ENCODE measurements at regions not wholly inside any gene's neighbourhood (a gene's known extent, or its start where the extent isn't known, plus 50 kb on each side); places are given as distances from the start of the nearest gene placed in this dataset.

DNA sequence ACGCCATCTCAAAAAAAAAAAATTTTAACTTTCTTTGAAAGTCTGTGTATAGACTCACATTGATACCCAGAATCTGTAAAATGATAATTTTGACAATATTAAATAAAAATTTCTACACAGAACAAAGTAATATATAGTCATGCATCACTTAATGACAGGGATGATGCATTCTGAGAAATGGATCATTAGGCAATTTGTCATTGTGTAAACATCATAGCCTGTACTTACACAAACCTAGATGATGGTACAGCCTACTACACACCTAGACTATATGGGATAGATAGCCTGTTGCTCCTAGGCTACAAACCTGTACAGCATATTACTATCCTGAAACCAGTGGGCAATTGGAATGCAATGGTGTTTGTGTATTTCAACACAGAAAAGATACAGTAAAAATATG, 107.7 kb downstream of the BLTP1 start:
- no peak for DNase-seq
- H3K4me3 ChIP-seq (ENCODE audit: low read depth, low read length) = no peak overlapping the region
- H3K27me3 Mint-ChIP-seq = no peaks in the 10 kb centered on the region
- no peak overlapping the region for H3K4me3 Mint-ChIP-seq
- peaks cover 55% of the 10 kb centered on the region for H3K36me3 Mint-ChIP-seq
- no peak overlapping the region for H3K27ac ChIP-seq (ENCODE audit: insufficient read depth, low read length, poor library complexity, severe bottlenecking)
- H3K4me1 Mint-ChIP-seq = peaks cover 0 to 4% (median 2%) of the 10 kb centered on the region in 4 donors
- no peaks in the 10 kb centered on the region for H3K4me1 ChIP-seq (ENCODE audit: control insufficient read depth, insufficient read depth, low read length, poor library complexity, severe bottlenecking)
- peaks cover 75% of the 10 kb centered on the region for H3K36me3 ChIP-seq (ENCODE audit: control insufficient read depth, insufficient read depth, low read length)
- no peaks in the 10 kb centered on the region for H3K9me3 Mint-ChIP-seq
- H3K9me3 ChIP-seq (ENCODE audit: control insufficient read depth in 2 of 2, low read length in 2 of 2) = no peaks in the 10 kb centered on the region
- H3K27me3 ChIP-seq (ENCODE audit: control insufficient read depth, insufficient read depth, low read length) = no peaks in the 10 kb centered on the region
- H3K27ac Mint-ChIP-seq = no peak overlapping the region
- ATAC-seq (ENCODE audit: low read depth in 2 of 2) = no peak

DNA sequence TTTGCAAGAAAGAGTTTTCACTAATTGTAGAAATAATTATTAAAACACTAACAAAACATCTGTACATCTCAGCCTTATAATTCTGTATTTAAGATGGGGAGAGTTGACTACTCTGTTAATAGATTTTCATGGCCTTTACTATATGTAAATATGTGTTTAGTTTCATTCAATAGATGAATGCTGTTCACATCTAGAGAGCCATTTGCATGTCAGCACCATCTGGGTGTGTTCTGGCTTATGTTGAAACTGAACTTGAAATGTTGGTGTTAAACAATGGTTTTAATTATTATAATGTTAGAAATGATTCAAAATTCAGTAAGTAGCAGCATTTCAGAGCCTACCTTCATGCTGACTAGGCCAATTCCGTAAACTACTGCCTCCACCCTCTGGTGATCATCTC, 102.5 kb upstream of the ADAD1 start:
- DNase-seq (no peak), ATAC-seq (ENCODE audit: low read depth in 2 of 2) (no peak)
- Mint-ChIP-seq H3K9me3 (no peaks in the 10 kb centered on the region), H3K27ac (peak overlapping the region in 1 of 3 donors; percentile 18), H3K4me1 (no peaks in the 10 kb centered on the region), H3K27me3 (no peaks in the 10 kb centered on the region), H3K36me3 (peaks cover 45% of the 10 kb centered on the region), H3K4me3 (no peak overlapping the region)
- Histone ChIP-seq H3K9me3 (ENCODE audit: control insufficient read depth in 2 of 2, low read length in 2 of 2) (no peaks in the 10 kb centered on the region), H3K36me3 (ENCODE audit: control insufficient read depth, insufficient read depth, low read length) (peaks cover 65% of the 10 kb centered on the region), H3K27me3 (ENCODE audit: control insufficient read depth, insufficient read depth, low read length) (no peaks in the 10 kb centered on the region), H3K27ac (ENCODE audit: insufficient read depth, low read length, poor library complexity, severe bottlenecking) (no peak overlapping the region), H3K4me3 (ENCODE audit: low read depth, low read length) (no peak overlapping the region), H3K4me1 (ENCODE audit: control insufficient read depth, insufficient read depth, low read length, poor library complexity, severe bottlenecking) (no peaks in the 10 kb centered on the region)

DNA sequence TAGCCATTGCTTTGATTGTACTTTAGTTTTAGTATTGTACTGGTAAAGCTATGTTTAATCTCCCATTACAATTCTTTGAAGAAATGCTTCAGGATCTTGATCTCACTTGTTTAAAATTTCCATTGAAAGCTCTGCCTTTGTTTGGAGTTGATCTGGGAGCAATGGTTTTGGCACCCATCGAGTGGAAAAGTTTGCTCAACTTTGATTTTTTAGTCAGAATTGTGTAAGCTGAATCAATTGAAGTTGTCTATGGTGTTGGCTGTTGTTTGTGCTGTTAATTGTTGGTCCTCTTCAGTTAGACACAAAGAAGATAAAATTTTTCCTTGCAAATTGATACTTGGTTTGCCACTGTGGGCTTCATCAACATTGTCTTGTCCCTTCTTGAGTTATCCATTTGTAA, 99.8 kb upstream of the ADAD1 start:
- no peaks in the 10 kb centered on the region for H3K4me1 Mint-ChIP-seq
- H3K27ac Mint-ChIP-seq = peak overlapping the region in 1 of 3 donors; percentile 20
- no peaks in the 10 kb centered on the region for H3K9me3 Mint-ChIP-seq

DNA sequence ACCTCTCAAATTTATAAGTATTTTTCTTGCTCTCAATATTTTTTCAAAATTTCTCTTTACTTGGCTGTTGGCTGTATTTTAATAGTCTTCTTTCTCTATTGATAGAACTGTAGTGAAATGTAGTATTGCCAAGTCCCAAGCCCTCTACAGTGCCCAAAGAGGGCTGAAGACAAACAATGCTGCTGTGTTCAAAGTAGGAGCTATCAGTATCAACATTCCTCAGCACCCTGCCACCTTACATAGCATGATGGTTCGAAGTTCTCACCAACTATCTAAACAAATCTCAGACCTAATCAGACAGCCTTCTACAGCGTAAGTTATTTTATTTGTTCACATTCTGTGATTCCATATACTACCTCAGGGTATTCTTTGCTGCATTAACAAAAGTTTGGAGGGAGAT, 99.1 kb upstream of the ADAD1 start:
- DNase-seq (no peak), ATAC-seq (ENCODE audit: low read depth in 2 of 2) (no peak)
- Histone ChIP-seq H3K27me3 (ENCODE audit: control insufficient read depth, insufficient read depth, low read length) (no peaks in the 10 kb centered on the region), H3K36me3 (ENCODE audit: control insufficient read depth, insufficient read depth, low read length) (peaks cover 55% of the 10 kb centered on the region), H3K4me3 (ENCODE audit: low read depth, low read length) (no peak overlapping the region), H3K4me1 (ENCODE audit: control insufficient read depth, insufficient read depth, low read length, poor library complexity, severe bottlenecking) (no peaks in the 10 kb centered on the region), H3K9me3 (ENCODE audit: control insufficient read depth in 2 of 2, low read length in 2 of 2) (no peaks in the 10 kb centered on the region), H3K27ac (ENCODE audit: insufficient read depth, low read length, poor library complexity, severe bottlenecking) (no peak overlapping the region)
- H3K4me1 Mint-ChIP-seq = no peaks in the 10 kb centered on the region
- H3K27me3 Mint-ChIP-seq = no peaks in the 10 kb centered on the region
- H3K27ac Mint-ChIP-seq = no peak overlapping the region
- no peak overlapping the region for H3K4me3 Mint-ChIP-seq
- H3K36me3 Mint-ChIP-seq = peaks cover 49% of the 10 kb centered on the region
- H3K9me3 Mint-ChIP-seq = no peaks in the 10 kb centered on the region

More for the DNA sequence above, 99.8 kb upstream of the ADAD1 start:
- no peaks in the 10 kb centered on the region for H3K9me3 ChIP-seq (ENCODE audit: control insufficient read depth in 2 of 2, low read length in 2 of 2)
- H3K4me1 ChIP-seq (ENCODE audit: control insufficient read depth, insufficient read depth, low read length, poor library complexity, severe bottlenecking) = no peaks in the 10 kb centered on the region
- no peak for DNase-seq
- no peak overlapping the region for H3K27ac ChIP-seq (ENCODE audit: insufficient read depth, low read length, poor library complexity, severe bottlenecking)
- Mint-ChIP-seq H3K4me3 (no peak overlapping the region), H3K36me3 (peaks cover 43% of the 10 kb centered on the region), H3K27me3 (no peaks in the 10 kb centered on the region)
- H3K4me3 ChIP-seq (ENCODE audit: low read depth, low read length) = no peak overlapping the region
- peaks cover 55% of the 10 kb centered on the region for H3K36me3 ChIP-seq (ENCODE audit: control insufficient read depth, insufficient read depth, low read length)
- H3K27me3 ChIP-seq (ENCODE audit: control insufficient read depth, insufficient read depth, low read length) = no peaks in the 10 kb centered on the region
- no peak for ATAC-seq (ENCODE audit: low read depth in 2 of 2)

DNA sequence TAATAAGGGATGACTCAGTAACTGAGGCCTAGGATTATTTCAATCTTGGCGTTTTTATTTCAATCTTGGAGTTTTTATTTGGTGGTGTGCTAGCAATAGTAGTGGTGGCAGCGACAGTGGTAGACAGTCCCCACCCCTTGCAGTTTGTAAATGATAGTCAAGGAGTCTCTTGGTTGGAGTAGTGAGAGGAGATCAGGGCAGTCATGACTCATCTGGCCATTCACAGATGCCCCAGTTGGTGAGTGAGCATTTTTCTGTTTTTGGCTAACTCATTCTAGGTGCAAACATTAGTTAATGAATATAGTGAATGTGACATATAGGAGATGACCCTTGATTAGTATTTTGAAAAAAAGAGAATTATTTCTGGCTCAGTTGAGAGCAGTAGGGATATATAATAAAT, 93.5 kb upstream of the ADAD1 start:
- Histone ChIP-seq H3K27ac (ENCODE audit: insufficient read depth, low read length, poor library complexity, severe bottlenecking) (no peak overlapping the region), H3K27me3 (ENCODE audit: control insufficient read depth, insufficient read depth, low read length) (no peaks in the 10 kb centered on the region), H3K9me3 (ENCODE audit: control insufficient read depth in 2 of 2, low read length in 2 of 2) (no peaks in the 10 kb centered on the region), H3K4me3 (ENCODE audit: low read depth, low read length) (no peak overlapping the region), H3K4me1 (ENCODE audit: control insufficient read depth, insufficient read depth, low read length, poor library complexity, severe bottlenecking) (no peaks in the 10 kb centered on the region), H3K36me3 (ENCODE audit: control insufficient read depth, insufficient read depth, low read length) (peaks cover 63% of the 10 kb centered on the region)
- Mint-ChIP-seq H3K4me3 (no peak overlapping the region), H3K27ac (no peak overlapping the region), H3K9me3 (no peaks in the 10 kb centered on the region), H3K4me1 (peaks cover 0 to 5% (median 0%) of the 10 kb centered on the region in 4 donors), H3K36me3 (peaks cover 44% of the 10 kb centered on the region), H3K27me3 (no peaks in the 10 kb centered on the region)
- no peak for DNase-seq
- ATAC-seq (ENCODE audit: low read depth in 2 of 2) = no peak

DNA sequence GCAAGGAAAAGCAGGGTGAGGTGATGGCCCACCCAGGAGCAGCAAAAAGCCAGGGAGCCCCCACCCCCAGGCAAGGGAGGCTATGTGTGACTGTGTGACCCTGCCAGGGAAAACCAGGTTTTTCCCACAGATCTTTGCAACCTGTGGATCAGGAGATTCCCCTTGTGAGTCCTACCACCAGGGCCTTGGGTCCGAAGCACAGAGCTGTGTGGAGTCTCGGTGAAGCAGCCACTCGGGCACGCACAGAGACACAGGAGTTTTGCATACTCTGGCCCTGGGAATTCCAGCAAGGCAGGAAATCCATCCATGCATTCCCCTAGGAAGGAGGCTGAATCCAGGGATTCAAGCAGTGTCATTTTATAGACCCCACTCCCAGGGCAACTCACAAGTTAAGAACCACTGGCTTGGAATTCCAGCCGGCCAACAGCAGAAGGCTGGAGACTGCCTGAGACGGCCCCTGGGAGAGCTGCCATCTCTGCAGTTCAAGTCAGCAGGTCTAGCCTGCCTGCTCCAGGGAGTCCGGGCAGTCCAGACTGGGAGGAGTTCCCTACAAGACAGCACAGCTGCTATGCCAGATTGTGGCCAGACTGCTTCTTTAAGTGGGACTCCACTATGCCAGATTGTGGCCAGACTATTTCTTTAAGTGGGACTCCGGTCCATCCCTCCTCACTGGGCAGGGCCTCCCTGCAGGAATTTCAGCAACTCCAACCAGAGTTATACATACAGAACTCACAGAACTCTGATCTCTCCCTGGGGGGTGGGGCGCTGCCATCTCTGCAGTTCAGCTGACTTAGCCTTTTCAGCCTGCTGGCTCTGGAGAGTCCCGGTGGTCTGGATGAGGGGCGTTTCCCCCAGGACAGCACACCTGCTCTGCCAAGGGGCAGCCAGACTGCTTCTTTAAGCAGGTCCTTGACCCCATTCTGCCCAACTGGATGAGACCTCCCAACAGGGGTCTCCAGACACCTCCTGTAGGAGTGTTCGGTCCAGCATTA, 85.1 kb upstream of the ADAD1 start:
- no peak for ATAC-seq (ENCODE audit: low read depth in 2 of 2)
- Mint-ChIP-seq H3K9me3 (peaks cover 0 to 10% (median 1%) of the 10 kb centered on the region in 7 donors), H3K27ac (peak overlapping the region in 1 of 3 donors; percentile 58), H3K4me1 (peaks cover 0 to 3% (median 0%) of the 10 kb centered on the region in 4 donors), H3K4me3 (no peak overlapping the region), H3K36me3 (peaks cover 41% of the 10 kb centered on the region), H3K27me3 (no peaks in the 10 kb centered on the region)
- Histone ChIP-seq H3K9me3 (ENCODE audit: control insufficient read depth in 2 of 2, low read length in 2 of 2) (no peaks in the 10 kb centered on the region), H3K27ac (ENCODE audit: insufficient read depth, low read length, poor library complexity, severe bottlenecking) (no peak overlapping the region), H3K36me3 (ENCODE audit: control insufficient read depth, insufficient read depth, low read length) (peaks cover 44% of the 10 kb centered on the region), H3K4me1 (ENCODE audit: control insufficient read depth, insufficient read depth, low read length, poor library complexity, severe bottlenecking) (no peaks in the 10 kb centered on the region), H3K27me3 (ENCODE audit: control insufficient read depth, insufficient read depth, low read length) (no peaks in the 10 kb centered on the region), H3K4me3 (ENCODE audit: low read depth, low read length) (no peak overlapping the region)
- DNase-seq = no peak

DNA sequence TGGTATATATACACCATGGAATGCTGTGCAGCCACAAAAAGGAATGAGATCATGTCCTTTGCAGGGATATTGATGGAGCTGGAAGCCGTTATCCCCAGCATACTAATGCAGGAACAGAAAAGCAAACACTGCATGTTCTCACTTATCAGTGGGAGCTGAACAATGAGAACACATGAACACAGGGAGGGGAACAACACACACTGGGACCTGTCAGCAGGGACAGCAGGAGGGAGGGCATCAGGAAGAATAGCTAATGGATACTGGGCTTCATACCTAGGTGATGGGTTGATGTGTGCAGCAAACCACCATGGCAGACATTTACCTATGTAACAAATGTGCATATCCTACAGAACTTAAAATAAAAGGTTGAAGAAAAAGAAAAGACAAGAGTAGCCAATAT, 81.1 kb upstream of the ADAD1 start:
- no peak overlapping the region for H3K27ac Mint-ChIP-seq
- DNase-seq = no peak

DNA sequence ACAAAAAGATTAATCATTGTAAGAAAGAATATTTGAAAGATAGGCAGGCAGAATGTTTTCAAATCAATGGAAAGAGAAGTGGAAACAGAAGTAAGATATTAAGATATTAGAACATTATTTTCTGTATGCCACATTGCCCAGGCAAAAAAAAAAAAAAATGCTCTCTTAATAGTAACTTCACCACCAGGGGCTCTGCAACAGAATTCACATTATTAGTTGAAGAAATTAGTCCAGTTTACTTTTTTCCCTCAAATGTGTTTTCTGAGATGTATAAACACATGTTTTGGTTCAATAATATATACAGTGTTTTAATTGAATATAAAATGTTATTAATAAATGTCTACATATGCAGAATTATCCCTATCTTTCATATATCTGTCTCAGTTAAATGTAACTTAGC, 78.0 kb upstream of the ADAD1 start:
- Histone ChIP-seq H3K4me1 (ENCODE audit: control insufficient read depth, insufficient read depth, low read length, poor library complexity, severe bottlenecking) (no peaks in the 10 kb centered on the region), H3K9me3 (ENCODE audit: control insufficient read depth in 2 of 2, low read length in 2 of 2) (no peaks in the 10 kb centered on the region), H3K4me3 (ENCODE audit: low read depth, low read length) (no peak overlapping the region), H3K36me3 (ENCODE audit: control insufficient read depth, insufficient read depth, low read length) (peaks cover 36% of the 10 kb centered on the region), H3K27ac (ENCODE audit: insufficient read depth, low read length, poor library complexity, severe bottlenecking) (no peak overlapping the region), H3K27me3 (ENCODE audit: control insufficient read depth, insufficient read depth, low read length) (no peaks in the 10 kb centered on the region)
- no peak overlapping the region for H3K4me3 Mint-ChIP-seq
- ATAC-seq (ENCODE audit: low read depth in 2 of 2) (no peak), DNase-seq (no peak)
- H3K36me3 Mint-ChIP-seq = peaks cover 17% of the 10 kb centered on the region
- H3K4me1 Mint-ChIP-seq = peaks cover 0 to 7% (median 2%) of the 10 kb centered on the region in 4 donors
- no peaks in the 10 kb centered on the region for H3K27me3 Mint-ChIP-seq
- H3K27ac Mint-ChIP-seq = no peak overlapping the region
- no peaks in the 10 kb centered on the region for H3K9me3 Mint-ChIP-seq

More for the DNA sequence above, 81.1 kb upstream of the ADAD1 start:
- peaks cover 0 to 10% (median 1%) of the 10 kb centered on the region in 7 donors for H3K9me3 Mint-ChIP-seq
- no peak overlapping the region for H3K4me3 ChIP-seq (ENCODE audit: low read depth, low read length)
- peaks cover 40% of the 10 kb centered on the region for H3K36me3 ChIP-seq (ENCODE audit: control insufficient read depth, insufficient read depth, low read length)
- H3K9me3 ChIP-seq (ENCODE audit: control insufficient read depth in 2 of 2, low read length in 2 of 2) = no peaks in the 10 kb centered on the region
- peaks cover 26% of the 10 kb centered on the region for H3K36me3 Mint-ChIP-seq
- no peak overlapping the region for H3K4me3 Mint-ChIP-seq
- H3K27me3 Mint-ChIP-seq = no peaks in the 10 kb centered on the region
- H3K4me1 Mint-ChIP-seq = peaks cover 0 to 2% (median 0%) of the 10 kb centered on the region in 4 donors
- ATAC-seq (ENCODE audit: low read depth in 2 of 2) = no peak
- H3K27me3 ChIP-seq (ENCODE audit: control insufficient read depth, insufficient read depth, low read length) = no peaks in the 10 kb centered on the region
- H3K4me1 ChIP-seq (ENCODE audit: control insufficient read depth, insufficient read depth, low read length, poor library complexity, severe bottlenecking) = no peaks in the 10 kb centered on the region
- no peak overlapping the region for H3K27ac ChIP-seq (ENCODE audit: insufficient read depth, low read length, poor library complexity, severe bottlenecking)

Data from CD4-positive, CD25-positive, alpha-beta regulatory T cell (primary cell).